H9 (cell line): ENCODE measurements at regions not wholly inside any gene's neighbourhood (a gene's known extent, or its start where the extent isn't known, plus 50 kb on each side); places are given as distances from the start of the nearest gene placed in this dataset.

ENCODE experiments used
- DNase-seq: peaks from one replicate; pipeline ENCODE4 v3.0.0-alpha.2; 2017
- H2AFZ ChIP-seq: one replicate; pipeline ENCODE4 v1.6.1; 2013; ENCODE audit warnings: mild to moderate bottlenecking, low read length, control low read depth, moderate library complexity
- H2AK5ac ChIP-seq: 2 replicates; pipeline ENCODE4 v1.6.1; 2013; ENCODE audit warnings: low read length, control low read depth, mixed read lengths; ENCODE audit not compliant: insufficient read length
- H2BK120ac ChIP-seq: one replicate; pipeline ENCODE4 v1.6.1; 2013; ENCODE audit warnings: low read depth, mild to moderate bottlenecking, low read length, control low read depth, inconsistent platforms; ENCODE audit not compliant: poor library complexity, severe bottlenecking
- H2BK12ac ChIP-seq: 2 replicates; pipeline ENCODE4 v1.6.1; 2013; ENCODE audit warnings: low read length, control low read depth, mixed read lengths, low read depth; ENCODE audit not compliant: insufficient read length
- H2BK15ac ChIP-seq: 2 replicates; pipeline ENCODE4 v1.6.1; 2013; ENCODE audit warnings: low read depth, low read length, control low read depth
- H2BK20ac ChIP-seq: one replicate; pipeline ENCODE4 v1.6.1; 2013; ENCODE audit warnings: low read depth, mild to moderate bottlenecking, low read length, control low read depth, inconsistent platforms; ENCODE audit not compliant: poor library complexity, severe bottlenecking
- H2BK5ac ChIP-seq: 2 replicates; pipeline ENCODE4 v1.6.1; 2013; ENCODE audit warnings: low read length, control low read depth, mixed read lengths; ENCODE audit not compliant: insufficient read length
- H3K14ac ChIP-seq: 2 replicates; pipeline ENCODE4 v1.6.1; 2013; ENCODE audit warnings: low read length, control low read depth; ENCODE audit not compliant: insufficient read depth
- H3K18ac ChIP-seq: 2 replicates; pipeline ENCODE4 v1.6.1; 2013; ENCODE audit warnings: low read depth, mild to moderate bottlenecking, mixed read lengths, low read length, control low read depth; ENCODE audit not compliant: insufficient read length
- H3K23ac ChIP-seq: 2 replicates; pipeline ENCODE4 v1.6.1; 2013; ENCODE audit warnings: low read length, control low read depth, mixed read lengths, low read depth; ENCODE audit not compliant: insufficient read length
- H3K23me2 ChIP-seq: 2 replicates; pipeline ENCODE4 v1.6.1; 2013; ENCODE audit warnings: low read depth, mild to moderate bottlenecking, mixed read lengths, low read length, control low read depth; ENCODE audit not compliant: insufficient read length, poor library complexity, severe bottlenecking
- H3K27ac ChIP-seq: 2 replicates; pipeline ENCODE4 v1.5.1; 2013; ENCODE audit warnings: low read length, control low read depth, mixed read lengths, low read depth; ENCODE audit not compliant: insufficient read length
- H3K27me3 ChIP-seq: 2 replicates; pipeline ENCODE4 v1.6.1; 2013; ENCODE audit warnings: low read length, control low read depth, inconsistent platforms; ENCODE audit not compliant: insufficient read depth
- H3K4ac ChIP-seq: 2 replicates; pipeline ENCODE4 v1.6.1; 2013; ENCODE audit warnings: low read depth, mild to moderate bottlenecking, control low read depth, inconsistent platforms, low read length, moderate library complexity
- H3K4me1 ChIP-seq: 2 replicates; pipeline ENCODE4 v1.6.1; 2013; ENCODE audit warnings: low read length, control low read depth, inconsistent platforms; ENCODE audit not compliant: insufficient read depth
- H3K4me2 ChIP-seq: 2 replicates; pipeline ENCODE4 v1.6.1; 2013; ENCODE audit warnings: low read length, control low read depth, mixed read lengths; ENCODE audit not compliant: insufficient read length, insufficient read depth
- H3K56ac ChIP-seq: 2 replicates; pipeline ENCODE4 v1.6.1; 2013; ENCODE audit warnings: low read depth, mild to moderate bottlenecking, mixed read lengths, low read length, control low read depth; ENCODE audit not compliant: insufficient read length
- H3K79me1 ChIP-seq: 2 replicates; pipeline ENCODE4 v1.6.1; 2013; ENCODE audit warnings: low read depth, mild to moderate bottlenecking, moderate library complexity, low read length, control low read depth, inconsistent platforms; ENCODE audit not compliant: insufficient read depth, poor library complexity, severe bottlenecking
- H3K79me2 ChIP-seq: 2 replicates; pipeline ENCODE4 v1.6.1; 2013; ENCODE audit warnings: low read length, control low read depth, inconsistent platforms; ENCODE audit not compliant: insufficient read depth
- H3K9ac ChIP-seq: 2 replicates; pipeline ENCODE4 v1.6.1; 2013; ENCODE audit warnings: low read length, control low read depth, mixed read lengths; ENCODE audit not compliant: insufficient read length; ENCODE audit errors: extremely low read depth
- H3K9me3 ChIP-seq: one replicate; pipeline ENCODE4 v1.6.1; 2013; ENCODE audit warnings: low read depth, low read length, inconsistent platforms; ENCODE audit not compliant: control insufficient read depth
- H3T11ph ChIP-seq: one replicate; pipeline ENCODE4 v1.6.1; 2013; ENCODE audit warnings: mild to moderate bottlenecking, low read length, control low read depth, inconsistent platforms
- H4K20me1 ChIP-seq: one replicate; pipeline ENCODE4 v1.6.1; 2013; ENCODE audit not compliant: control insufficient read depth, insufficient read length, insufficient read depth
- H4K5ac ChIP-seq: 2 replicates; pipeline ENCODE4 v1.6.1; 2013; ENCODE audit warnings: low read depth, mild to moderate bottlenecking, mixed read lengths, low read length, control low read depth; ENCODE audit not compliant: insufficient read length
- H4K8ac ChIP-seq: replicated peaks from 2 replicates; pipeline ENCODE4 v1.6.1; 2013; ENCODE audit warnings: low read length, control low read depth, mixed read lengths, low read depth; ENCODE audit not compliant: insufficient read length
- H4K91ac ChIP-seq: 2 replicates; pipeline ENCODE4 v1.6.1; 2013; ENCODE audit warnings: low read depth, mild to moderate bottlenecking, moderate library complexity, mixed read lengths, low read length, control low read depth; ENCODE audit not compliant: insufficient read length
- H3K27ac Mint-ChIP-seq, 3 experiments: 2 replicates in 2 of 3; 3 replicates in 1 of 3; pipeline ENCODE4 v1.8.0; 2020 to 2021; ENCODE audit warnings: mixed read lengths in 3 of 3, mild to moderate bottlenecking in 1 of 3, moderate library complexity in 1 of 3
- H3K27me3 Mint-ChIP-seq: 2 replicates; pipeline ENCODE4 v1.8.0; 2021; ENCODE audit warnings: low read depth, mild to moderate bottlenecking, moderate library complexity, mixed read lengths
- H3K36me3 Mint-ChIP-seq, 3 experiments: 2 replicates in 2 of 3; 3 replicates in 1 of 3; pipeline ENCODE4 v1.8.0; 2020 to 2021; ENCODE audit warnings: low read depth in 3 of 3, mixed read lengths in 3 of 3; ENCODE audit not compliant: insufficient read depth in 1 of 3
- H3K4me1 Mint-ChIP-seq, 2 experiments: 2 replicates each; pipeline ENCODE4 v1.8.0; 2020; ENCODE audit warnings: mixed read lengths in 2 of 2
- H3K4me3 Mint-ChIP-seq, 2 experiments: 2 replicates in 1 of 2; 3 replicates in 1 of 2; pipeline ENCODE4 v1.8.0; 2020 to 2021; ENCODE audit warnings: mild to moderate bottlenecking in 2 of 2, mixed read lengths in 2 of 2, moderate library complexity in 1 of 2
- H3K9me3 Mint-ChIP-seq, 2 experiments: 2 replicates in 1 of 2; 3 replicates in 1 of 2; pipeline ENCODE4 v1.8.0; 2020; ENCODE audit warnings: mild to moderate bottlenecking in 2 of 2, mixed read lengths in 2 of 2, moderate library complexity in 1 of 2
- WGBS: extraction: QIAGEN DNeasy Blood & Tissue Kit; methylation state at CpG from one replicate; pipeline ENCODE4 v1.1.7; 2013; ENCODE audit warnings: missing lambda C conversion rate, low lambda C conversion rate, mixed read lengths; ENCODE audit not compliant: insufficient read length; ENCODE audit errors: extremely low coverage; 5-methylcytosine and 5-hydroxymethylcytosine counted together
- TF ChIP-seq, protein P1 (sequence below): fragments of 200-600 bp; sonication (generic); conservative IDR thresholded peaks from 3 replicates; pipeline ENCODE4 v1.8.0; 2021; ENCODE audit warnings: antibody characterized with exemption, mild to moderate bottlenecking

DNA sequence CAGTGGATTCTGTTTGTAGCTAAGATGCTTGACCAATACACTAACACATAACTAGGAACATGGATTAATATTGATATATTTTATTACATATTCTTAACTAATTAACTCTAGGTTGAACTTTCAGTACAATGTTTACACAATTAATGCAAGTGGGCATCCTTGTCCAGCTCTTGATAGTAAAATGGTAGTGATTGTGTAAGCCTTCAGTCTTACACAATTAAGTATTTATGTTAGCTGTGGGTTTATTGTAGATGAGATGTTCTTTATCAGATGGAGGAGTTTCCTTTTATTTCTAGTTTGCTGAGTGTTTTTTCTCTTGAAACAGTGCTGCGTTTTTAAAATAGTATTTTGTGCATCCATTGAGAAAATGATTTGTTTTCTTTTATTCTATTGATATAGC lies 1210.8 kb downstream of the CDH12 start:
- Histone ChIP-seq H3K27me3 (no peaks in the 10 kb centered on the region), H3K4me1 (no peaks in the 10 kb centered on the region), H3K27ac (no peak overlapping the region), H3K4ac (no peak overlapping the region), H2BK20ac (no peak overlapping the region), H2AK5ac (no peak overlapping the region), H4K5ac (no peak overlapping the region), H3K9ac (no peak overlapping the region), H2BK5ac (no peak overlapping the region), H3T11ph (no peak overlapping the region), H3K14ac (no peak overlapping the region), H2AFZ (no peak overlapping the region), H3K23me2 (no peaks in the 10 kb centered on the region), H3K79me2 (no peaks in the 10 kb centered on the region), H3K56ac (no peak overlapping the region), H3K9me3 (no peaks in the 10 kb centered on the region), H2BK12ac (no peak overlapping the region), H3K79me1 (no peaks in the 10 kb centered on the region), H2BK120ac (no peak overlapping the region), H4K8ac (no peak overlapping the region), H2BK15ac (no peak overlapping the region), H3K18ac (no peak overlapping the region), H3K23ac (no peak overlapping the region), H4K20me1 (no peaks in the 10 kb centered on the region), H4K91ac (no peak overlapping the region), H3K4me2 (no peak overlapping the region)
- WGBS: no CpG with 5 or more reads among the region's 1 CpG
- DNase-seq: no peak
- no peaks in the 10 kb centered on the region for H3K9me3 Mint-ChIP-seq
- H3K4me3 Mint-ChIP-seq: no peak overlapping the region
- H3K4me1 Mint-ChIP-seq: no peaks in the 10 kb centered on the region
- H3K27ac Mint-ChIP-seq: no peak overlapping the region
- TF ChIP-seq, protein P1, sequence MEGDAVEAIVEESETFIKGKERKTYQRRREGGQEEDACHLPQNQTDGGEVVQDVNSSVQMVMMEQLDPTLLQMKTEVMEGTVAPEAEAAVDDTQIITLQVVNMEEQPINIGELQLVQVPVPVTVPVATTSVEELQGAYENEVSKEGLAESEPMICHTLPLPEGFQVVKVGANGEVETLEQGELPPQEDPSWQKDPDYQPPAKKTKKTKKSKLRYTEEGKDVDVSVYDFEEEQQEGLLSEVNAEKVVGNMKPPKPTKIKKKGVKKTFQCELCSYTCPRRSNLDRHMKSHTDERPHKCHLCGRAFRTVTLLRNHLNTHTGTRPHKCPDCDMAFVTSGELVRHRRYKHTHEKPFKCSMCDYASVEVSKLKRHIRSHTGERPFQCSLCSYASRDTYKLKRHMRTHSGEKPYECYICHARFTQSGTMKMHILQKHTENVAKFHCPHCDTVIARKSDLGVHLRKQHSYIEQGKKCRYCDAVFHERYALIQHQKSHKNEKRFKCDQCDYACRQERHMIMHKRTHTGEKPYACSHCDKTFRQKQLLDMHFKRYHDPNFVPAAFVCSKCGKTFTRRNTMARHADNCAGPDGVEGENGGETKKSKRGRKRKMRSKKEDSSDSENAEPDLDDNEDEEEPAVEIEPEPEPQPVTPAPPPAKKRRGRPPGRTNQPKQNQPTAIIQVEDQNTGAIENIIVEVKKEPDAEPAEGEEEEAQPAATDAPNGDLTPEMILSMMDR: no peak
- H3K36me3 Mint-ChIP-seq: no peaks in the 10 kb centered on the region
- no peaks in the 10 kb centered on the region for H3K27me3 Mint-ChIP-seq
